ENCODE measurements at regions not wholly inside any gene's neighbourhood (a gene's known extent, or its start where the extent isn't known, plus 50 kb on each side); places are given as distances from the start of the nearest gene placed in this dataset.
"Not testable (repeated sequence)": the region's sequence is repeated elsewhere in the genome, so short reads cannot be mapped to it uniquely, and the experiment has no call there.

GRCh38 chr21:14740116-14740515, 194.0 kb upstream of the SAMSN1 start:
- DNase-seq (ENCODE audit: low read depth): no peak
- no peak for TF ChIP-seq CTCF (IDR thresholded peaks at IDR 0.05; ENCODE audit: insufficient read depth, low read depth, low read length, missing control alignments)
- no peak overlapping the region for H3K4me3 ChIP-seq (ENCODE audit: low read length)

- H3K4me3 ChIP-seq (ENCODE audit: low read length): no peak overlapping the region
- no peak for DNase-seq (ENCODE audit: low read depth)
- no peak for TF ChIP-seq CTCF (IDR thresholded peaks at IDR 0.05; ENCODE audit: insufficient read depth, low read depth, low read length, missing control alignments)
Observed at GRCh38 chr21:14739590-14739989, 193.5 kb upstream of the SAMSN1 start.

- not testable (repeated sequence) for H3K4me3 ChIP-seq (ENCODE audit: low read length); DNase-seq (ENCODE audit: low read depth)
Observed at GRCh38 chr21:14738576-14738975, 192.5 kb upstream of the SAMSN1 start.

- DNase-seq (ENCODE audit: low read depth): peak; percentile 74
- no peak overlapping the region for H3K4me3 ChIP-seq (ENCODE audit: low read length)
- peak; percentile 73 for TF ChIP-seq CTCF (IDR thresholded peaks at IDR 0.05; ENCODE audit: insufficient read depth, low read depth, low read length, missing control alignments)
Observed at GRCh38 chr21:14737922-14738321, 191.8 kb upstream of the SAMSN1 start.

- no peak overlapping the region for H3K4me3 ChIP-seq (ENCODE audit: low read length)
- DNase-seq (ENCODE audit: low read depth): no peak
- no peak for TF ChIP-seq CTCF (IDR thresholded peaks at IDR 0.05; ENCODE audit: insufficient read depth, low read depth, low read length, missing control alignments)
Observed at GRCh38 chr21:14737284-14737691, 191.2 kb upstream of the SAMSN1 start.

GRCh38 chr21:14736672-14737071, 190.6 kb upstream of the SAMSN1 start:
- H3K4me3 ChIP-seq (ENCODE audit: low read length): no peak overlapping the region
- TF ChIP-seq CTCF (IDR thresholded peaks at IDR 0.05; ENCODE audit: insufficient read depth, low read depth, low read length, missing control alignments): no peak
- no peak for DNase-seq (ENCODE audit: low read depth)

GRCh38 chr21:14736162-14736561, 190.0 kb upstream of the SAMSN1 start:
- no peak for DNase-seq (ENCODE audit: low read depth)
- TF ChIP-seq CTCF (IDR thresholded peaks at IDR 0.05; ENCODE audit: insufficient read depth, low read depth, low read length, missing control alignments): no peak
- no peak overlapping the region for H3K4me3 ChIP-seq (ENCODE audit: low read length)

- TF ChIP-seq CTCF (IDR thresholded peaks at IDR 0.05; ENCODE audit: insufficient read depth, low read depth, low read length, missing control alignments): no peak
- DNase-seq (ENCODE audit: low read depth): no peak
Observed at GRCh38 chr21:14734833-14735232, 188.7 kb upstream of the SAMSN1 start.

More at GRCh38 chr21:14734833-14735232, 188.7 kb upstream of the SAMSN1 start:
- no peak overlapping the region for H3K4me3 ChIP-seq (ENCODE audit: low read length)
